ENCODE measurements at regions not wholly inside any gene's neighbourhood (a gene's known extent, or its start where the extent isn't known, plus 50 kb on each side); places are given as distances from the start of the nearest gene placed in this dataset.

DNA sequence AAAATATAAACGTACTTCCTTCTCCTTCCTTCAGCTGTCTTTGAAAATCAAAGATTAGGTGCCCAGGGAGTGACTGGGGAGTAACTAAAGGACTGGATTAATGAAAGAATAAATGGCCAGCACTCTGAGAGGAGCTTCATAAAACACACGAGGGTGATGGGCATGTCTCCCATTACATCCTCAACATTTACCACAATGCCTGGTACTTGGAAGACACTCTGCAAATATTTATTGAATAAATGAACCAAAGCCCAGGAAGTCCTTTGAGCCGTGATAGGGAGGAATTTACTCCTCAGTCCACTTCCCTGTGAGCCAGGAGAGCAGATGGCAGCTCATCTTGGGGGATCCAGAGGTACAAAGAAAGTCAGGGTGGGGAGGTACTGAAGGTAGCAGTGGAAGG is 96.3 kb downstream of the RAB11FIP2 start:
- POLR2A ChIA-PET: interaction anchor here (0.6 kb wide), 1 partner anchor 10 kb away, joined by 3 read pairs; no protein-coding TSS in a partner anchor
- Histone ChIP-seq H3K4me1 (ENCODE audit: insufficient read depth, low read length, poor library complexity, severe bottlenecking) (no peaks in the 10 kb centered on the region), H3K4me2 (ENCODE audit: low read length) (no peak overlapping the region), H2AFZ (ENCODE audit: low read length) (no peak overlapping the region), H3K36me3 (ENCODE audit: insufficient read depth, low read length) (no peaks in the 10 kb centered on the region), H3K79me2 (ENCODE audit: insufficient read depth, low read depth, low read length) (no peaks in the 10 kb centered on the region), H3K27ac (ENCODE audit: low read depth, low read length, poor library complexity, severe bottlenecking) (no peak overlapping the region), H3K9me2 (ENCODE audit: insufficient read depth, low read length) (no peaks in the 10 kb centered on the region), H4K20me1 (ENCODE audit: insufficient read depth, low read length) (no peaks in the 10 kb centered on the region), H3K9me3 (ENCODE audit: low read length) (no peaks in the 10 kb centered on the region), H3K4me3 (ENCODE audit: low read depth, low read length, poor library complexity, severe bottlenecking) (no peak overlapping the region)
- no TSS peak for BruUV-seq (replicated peaks)
- no peak for DNase-seq (ENCODE audit: low spot score)
- intact Hi-C loops (cut with micrococcal nuclease; ENCODE audit: unreplicated experiment): no loop called here
- CTCF ChIA-PET (ENCODE audit: unreplicated experiment): no interaction called here
- no peak for TF ChIP-seq CTCF (conservative IDR thresholded peaks at IDR 0.05; ENCODE audit: low read length)
- no peak for TF ChIP-seq EZH2phosphoT487 (IDR thresholded peaks at IDR 0.05; ENCODE audit: borderline replicate concordance, low read depth, low read length)
